SKM-1 (cell line): ENCODE measurements at regions not wholly inside any gene's neighbourhood (a gene's known extent, or its start where the extent isn't known, plus 50 kb on each side); places are given as distances from the start of the nearest gene placed in this dataset.
"Not testable (repeated sequence)": the region's sequence is repeated elsewhere in the genome, so short reads cannot be mapped to it uniquely, and the experiment has no call there.

Experiments
- DNase-seq: peaks from one replicate; lab custom pipeline; 2025; ENCODE audit not compliant: unreplicated experiment; lab: John Stamatoyannopoulos, UW

DNA sequence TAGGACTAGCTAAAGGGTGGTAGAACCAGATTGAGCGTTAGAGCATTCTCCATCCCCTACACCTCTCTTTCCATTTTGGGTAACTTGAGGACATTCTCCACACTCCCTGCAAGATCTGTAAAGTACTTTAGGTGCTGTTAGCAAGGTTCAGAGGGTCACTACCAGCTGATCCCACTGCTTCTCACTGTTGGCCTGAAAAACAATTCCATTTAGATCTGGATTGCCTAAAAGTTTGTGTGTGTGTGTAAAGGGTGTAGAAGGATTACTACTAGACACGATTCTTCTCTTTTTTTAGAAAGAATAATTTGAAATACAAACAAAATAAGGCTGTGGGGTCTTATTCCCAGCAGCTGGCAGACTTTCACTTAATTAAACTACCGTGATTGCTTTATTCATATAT lies 95.1 kb upstream of the TMEM178A start:
- no peak for DNase-seq

DNA sequence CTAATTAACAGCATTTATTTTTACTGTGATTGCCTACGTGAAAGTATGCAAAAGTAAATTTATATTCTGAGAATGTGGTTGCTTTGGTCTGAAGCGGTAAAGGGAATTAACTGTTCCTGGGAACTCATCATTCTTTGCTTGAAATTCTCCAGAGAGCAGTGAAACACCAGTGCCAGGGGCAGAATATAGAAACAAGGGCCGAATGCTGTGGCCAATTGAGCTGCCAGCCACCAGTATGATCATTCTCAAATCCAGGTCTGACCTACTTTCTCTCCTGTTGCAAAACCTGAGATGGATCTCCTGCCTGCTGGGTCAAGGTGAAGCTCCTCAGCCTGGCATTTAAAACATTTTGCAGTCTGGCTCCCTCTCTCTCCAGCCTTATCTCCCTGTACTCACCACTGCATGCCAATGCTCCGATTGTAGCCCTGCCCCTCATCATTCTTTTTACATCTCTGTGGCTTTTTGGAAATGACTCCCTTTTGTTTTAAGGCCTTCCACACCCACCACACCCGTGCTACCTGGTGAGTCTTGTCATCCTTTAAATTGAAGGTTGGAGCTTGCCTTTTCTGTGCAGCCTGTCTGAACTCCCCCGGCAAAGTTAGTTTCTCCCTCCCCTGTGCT lies 94.5 kb upstream of the TMEM178A start:
- no peak for DNase-seq

- no peak for DNase-seq
Observed at GRCh38 chr2:39573276-39573675, 92.4 kb upstream of the TMEM178A start.

DNA sequence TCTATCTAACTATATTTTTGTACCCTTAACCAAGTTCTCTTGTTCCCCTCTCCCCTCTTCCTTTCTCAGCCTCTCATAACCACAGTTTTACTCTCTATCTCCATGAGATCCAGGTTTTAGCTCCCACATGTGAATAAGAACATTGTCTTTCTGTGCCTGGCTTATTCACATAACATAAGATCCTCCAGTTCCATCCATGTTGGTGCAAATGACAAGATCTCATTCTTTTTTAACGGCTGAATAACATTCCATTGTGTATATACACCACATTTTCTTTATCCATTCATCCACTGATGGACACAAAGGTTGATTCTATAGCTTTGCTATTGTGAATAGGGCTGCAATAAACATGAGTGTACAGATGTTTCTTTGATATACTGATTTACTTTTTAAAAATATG lies 83.9 kb upstream of the TMEM178A start:
- DNase-seq = no peak

DNA sequence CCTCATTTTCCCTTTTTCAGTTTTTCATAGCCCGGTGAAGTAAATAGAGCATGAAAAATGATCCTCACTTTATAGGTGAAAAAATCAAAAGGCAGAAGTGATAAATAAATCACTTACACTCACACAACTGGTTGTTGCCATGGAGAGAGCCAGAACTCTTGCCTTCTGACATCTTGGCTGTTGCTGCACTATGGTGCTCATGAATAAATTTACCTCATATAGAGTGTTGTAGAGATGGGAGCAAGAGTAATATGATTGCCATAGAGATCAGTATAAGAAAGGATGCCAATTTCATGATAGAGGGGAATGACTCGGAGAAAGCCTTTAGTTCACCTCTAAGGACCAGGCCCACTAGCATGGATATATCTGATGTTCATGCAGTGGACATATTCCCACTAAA lies 82.5 kb upstream of the TMEM178A start:
- no peak for DNase-seq

DNA sequence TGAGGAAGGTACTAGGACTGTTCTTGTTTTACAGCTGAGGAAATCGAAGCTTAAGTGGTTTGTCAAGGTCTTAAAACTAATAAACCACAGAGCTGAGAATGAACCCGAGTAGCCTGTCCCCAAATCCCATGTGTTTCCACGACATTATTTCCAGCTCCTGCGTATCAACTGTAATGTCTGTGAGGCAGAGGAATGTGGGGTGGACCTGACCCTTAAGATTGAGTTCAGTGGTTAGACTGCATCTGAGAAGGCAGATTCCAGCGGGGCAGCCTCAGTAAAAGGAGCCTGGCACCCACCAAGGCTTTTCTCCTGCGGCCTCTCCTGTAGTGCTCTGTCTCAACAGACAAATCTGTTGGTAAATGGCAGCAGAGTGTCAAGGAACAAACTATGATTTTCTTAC lies 81.9 kb upstream of the TMEM178A start:
- no peak for DNase-seq

DNA sequence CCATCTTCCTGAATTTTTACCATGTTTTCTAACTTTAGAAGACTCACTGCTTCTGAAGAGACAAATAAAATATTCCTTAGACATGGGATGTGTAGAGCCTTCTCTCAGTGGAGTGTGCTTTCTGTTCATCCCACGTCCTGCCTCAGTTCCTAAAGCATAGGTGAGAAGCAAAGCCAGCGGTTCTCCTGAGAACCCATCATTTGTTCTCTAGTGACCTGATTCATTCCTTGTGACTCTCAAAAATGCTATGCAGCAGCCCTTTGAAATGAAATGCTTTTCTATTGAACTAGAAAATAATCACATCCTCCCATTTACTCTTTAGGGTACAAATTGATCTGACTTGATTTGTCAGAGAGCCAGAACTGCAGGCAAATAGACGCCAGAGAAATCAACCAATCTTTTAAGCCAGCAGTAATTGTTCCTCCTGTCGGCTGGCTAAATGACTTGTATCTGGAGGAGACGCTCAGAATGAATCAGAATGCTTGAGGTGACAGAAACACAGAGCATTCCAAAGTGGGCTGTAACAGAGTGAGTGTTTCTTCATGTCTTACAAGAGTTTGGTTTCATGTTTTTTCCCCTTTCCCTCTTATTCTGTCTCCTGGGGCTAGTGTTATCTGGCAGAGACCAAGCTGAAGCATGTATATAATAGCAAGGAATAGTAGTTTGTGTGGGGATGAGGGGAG lies 81.3 kb upstream of the TMEM178A start:
- no peak for DNase-seq

DNA sequence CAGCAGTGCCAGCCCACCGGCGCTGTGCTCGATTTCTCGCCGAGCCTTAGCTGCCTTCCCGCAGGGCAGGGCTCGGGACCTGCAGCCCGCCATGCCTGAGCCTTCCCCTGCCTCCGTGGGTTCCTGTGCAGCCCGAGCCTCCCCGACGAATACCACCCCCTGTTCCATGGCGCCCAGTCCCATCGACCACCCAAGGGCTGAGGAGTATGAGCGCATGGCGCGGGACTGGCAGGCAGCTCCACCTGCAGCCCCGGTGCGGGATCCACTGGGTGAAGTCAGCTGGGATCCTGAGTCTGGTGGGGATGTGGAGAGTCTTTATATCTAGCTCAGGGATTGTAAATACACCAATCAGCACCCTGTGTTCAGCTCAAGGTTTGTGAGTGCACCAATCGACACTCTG lies 80.2 kb upstream of the TMEM178A start:
- DNase-seq = not testable (repeated sequence)

DNA sequence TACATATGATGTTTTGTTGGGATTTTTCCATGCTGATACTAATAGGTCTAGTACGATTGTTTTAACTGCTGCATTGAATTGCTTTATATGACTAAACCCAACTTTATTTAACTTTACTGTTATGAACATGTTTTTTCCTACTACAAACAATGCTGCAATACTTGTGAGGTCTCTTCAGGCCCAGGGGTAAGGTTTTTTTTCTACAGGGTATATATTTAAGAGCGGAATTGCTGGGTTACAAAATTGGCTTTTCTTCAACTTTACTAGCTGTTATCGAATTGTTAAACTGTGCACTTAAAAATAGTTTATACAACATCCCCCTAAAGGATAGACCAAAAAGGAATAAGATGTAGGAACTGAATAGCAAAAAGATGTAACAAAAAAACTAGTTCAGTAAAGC lies 78.5 kb upstream of the TMEM178A start:
- no peak for DNase-seq

DNA sequence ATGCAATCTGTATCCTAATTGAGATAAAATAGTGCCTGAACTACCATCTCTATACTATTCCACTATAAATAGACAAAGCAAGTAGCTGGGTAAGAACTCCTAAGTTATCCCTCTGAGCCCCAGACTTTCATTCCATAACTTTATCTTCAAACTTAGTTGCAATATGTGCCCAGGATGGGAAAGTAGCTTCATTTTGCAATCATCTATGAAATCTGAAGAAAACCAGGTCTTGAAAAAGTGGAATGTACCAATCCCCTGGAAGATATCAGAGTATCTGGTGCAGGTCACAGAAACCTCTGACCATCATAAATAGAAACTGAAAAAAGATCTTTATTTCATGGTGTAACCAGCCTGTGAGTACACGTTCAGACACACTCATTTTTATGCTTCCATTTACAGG lies 78.1 kb upstream of the TMEM178A start:
- DNase-seq = no peak

DNA sequence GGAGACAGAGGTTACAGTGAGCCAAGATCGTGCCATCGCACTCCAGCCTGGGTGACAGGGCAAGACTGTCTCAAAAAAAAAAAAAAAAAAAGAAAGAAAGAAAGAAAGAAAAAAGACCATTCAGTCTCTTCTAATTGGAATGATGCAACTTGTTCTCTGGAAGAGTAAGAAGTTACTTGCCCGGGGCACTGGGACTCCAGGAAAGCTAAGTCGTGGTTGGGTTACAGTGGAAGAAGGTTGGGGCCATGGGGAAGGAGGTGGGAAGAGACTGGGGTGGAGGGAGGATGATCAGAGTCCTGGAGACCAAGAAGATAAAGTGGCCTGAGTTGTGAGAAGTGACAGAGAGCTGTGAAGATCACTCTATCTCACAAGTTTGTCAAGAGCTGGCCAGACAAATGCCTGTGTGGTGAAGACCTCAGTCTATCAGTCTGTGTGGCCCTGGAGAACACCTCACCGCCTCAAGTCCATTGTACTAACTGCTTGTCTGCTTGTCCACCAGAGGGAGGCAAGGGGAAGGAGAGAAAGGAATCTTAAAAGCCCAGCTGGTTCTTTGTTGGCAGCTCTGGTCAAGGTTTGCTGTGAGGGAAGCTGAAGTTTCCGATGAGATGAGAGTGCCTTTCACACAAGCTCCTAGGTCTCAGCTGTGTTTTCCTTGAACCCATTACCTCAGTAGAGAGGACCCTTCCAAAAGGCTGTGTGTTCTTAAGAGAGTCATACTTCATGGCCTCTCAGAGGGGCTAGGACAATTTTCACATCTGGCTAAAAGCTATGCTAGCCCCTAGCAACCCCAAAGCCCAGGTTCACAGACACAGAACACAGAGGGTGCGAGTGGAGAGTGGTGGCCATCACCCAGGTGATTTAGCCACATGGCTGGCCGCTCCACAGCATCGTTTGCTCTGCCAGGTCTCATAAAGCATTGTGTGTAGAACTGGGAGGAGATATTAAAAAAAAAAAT lies 72.0 kb upstream of the TMEM178A start:
- DNase-seq = peak; percentile 41

GRCh38 chr2:39595116-39595515 lies 70.6 kb upstream of the TMEM178A start:
- DNase-seq = no peak

DNA sequence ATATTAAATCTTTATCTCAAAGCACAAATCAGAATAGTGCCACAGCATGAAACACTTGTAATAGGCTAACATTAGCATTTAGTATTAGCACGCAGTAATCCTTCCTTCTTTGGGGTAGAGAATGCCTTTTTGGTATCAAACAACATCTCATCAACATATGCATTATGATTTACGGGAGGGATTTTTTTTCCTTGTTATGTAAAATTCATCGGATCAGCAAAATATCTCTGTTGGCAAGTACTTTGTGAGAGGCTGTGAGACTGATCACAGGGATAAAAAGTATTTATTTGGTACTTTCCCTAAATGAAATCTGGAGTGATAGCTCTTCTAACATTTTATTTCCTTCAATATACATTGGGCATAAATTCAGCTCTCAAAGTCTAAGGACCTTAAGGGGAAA lies 68.4 kb upstream of the TMEM178A start:
- DNase-seq = no peak

DNA sequence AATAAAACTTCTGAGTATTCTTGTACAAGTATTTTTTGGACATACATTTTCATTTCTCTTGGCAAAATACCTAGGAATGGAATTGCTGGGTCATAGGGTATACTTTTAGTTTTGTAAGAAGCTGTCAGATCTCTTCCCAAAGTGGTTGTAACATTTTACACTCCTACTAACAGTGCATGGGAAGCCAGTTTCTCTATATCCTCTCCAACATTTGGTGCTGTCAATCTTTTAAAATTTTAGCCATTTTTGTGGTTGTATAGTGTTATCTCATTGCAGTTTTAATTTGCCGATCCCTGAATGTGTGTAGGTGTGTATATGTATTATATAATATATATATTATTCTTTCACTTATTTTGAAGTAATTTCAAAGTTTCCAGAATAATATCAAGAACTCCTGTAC lies 63.1 kb upstream of the TMEM178A start:
- no peak for DNase-seq

- no peak for DNase-seq
Observed at GRCh38 chr2:39603436-39603835, 62.3 kb upstream of the TMEM178A start.

GRCh38 chr2:39604866-39605265 lies 60.9 kb upstream of the TMEM178A start:
- no peak for DNase-seq

DNA sequence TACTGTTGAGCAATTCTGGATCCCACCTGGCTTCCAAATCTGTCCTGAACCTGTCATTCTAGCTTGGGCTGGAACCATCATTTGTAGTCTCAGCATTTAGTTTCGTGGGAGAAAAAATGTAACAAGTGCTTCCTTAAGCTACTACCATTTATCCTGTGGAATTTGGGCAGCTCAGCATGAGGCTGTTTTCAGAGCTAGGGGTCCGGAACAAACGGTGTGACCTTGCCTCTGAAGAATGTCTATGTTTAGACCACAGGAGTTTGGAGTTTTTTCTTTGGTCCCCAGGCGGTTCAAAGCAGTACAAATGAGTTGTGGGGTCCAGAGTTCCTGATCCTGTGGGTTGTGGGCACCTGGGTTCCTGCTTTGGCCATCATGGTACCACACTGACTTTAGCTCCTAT lies 59.1 kb upstream of the TMEM178A start:
- no peak for DNase-seq

DNA sequence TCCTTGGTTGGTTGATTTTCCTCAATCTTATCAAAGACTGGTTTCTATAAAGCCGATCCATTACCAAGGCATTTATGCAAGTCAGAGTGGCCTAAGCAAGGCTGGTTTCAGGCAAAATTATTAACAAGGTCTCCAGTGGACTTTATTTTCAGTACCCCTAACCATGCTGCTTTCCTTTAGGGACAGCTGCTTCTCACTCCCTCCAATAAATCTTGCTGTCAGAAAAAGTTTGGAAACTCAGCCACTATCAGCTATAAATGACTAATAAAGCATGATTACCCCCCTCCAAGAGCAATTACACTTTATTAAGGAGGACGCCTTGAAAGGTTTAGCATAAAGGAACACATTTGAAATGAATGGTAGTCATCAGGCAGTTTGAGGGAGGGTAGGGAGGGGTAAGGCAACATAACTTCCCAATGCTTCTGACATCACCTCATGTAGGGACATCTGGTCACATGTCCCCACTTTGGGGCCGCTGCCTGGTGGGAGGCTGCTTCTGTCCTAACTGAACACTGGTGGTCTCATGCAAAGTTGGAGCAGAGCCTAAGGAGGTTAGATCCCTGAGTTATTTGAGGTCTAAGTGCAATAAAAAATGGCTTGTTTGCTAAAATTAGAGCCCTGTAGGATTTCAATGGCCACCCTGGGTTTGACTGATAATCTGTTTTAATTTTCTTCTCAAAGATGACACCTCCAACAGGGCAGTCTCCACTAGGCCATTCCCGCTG lies 58.0 kb upstream of the TMEM178A start:
- DNase-seq = no peak

DNA sequence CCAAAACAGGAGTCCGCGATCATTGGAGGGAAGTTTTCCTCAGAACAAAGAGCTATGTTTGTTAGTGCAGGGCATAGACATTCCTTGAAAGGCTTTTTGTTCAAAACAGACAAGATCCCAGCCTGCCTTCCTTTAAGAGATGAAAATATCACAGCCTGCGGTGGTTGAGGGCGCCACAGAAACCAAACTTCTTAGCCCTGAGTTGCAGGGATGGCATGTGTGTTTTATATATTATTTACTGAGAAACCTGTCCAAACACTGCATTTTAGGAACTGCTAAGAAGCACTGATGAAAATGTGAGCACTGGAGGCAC lies 57.5 kb upstream of the TMEM178A start:
- DNase-seq = no peak

DNA sequence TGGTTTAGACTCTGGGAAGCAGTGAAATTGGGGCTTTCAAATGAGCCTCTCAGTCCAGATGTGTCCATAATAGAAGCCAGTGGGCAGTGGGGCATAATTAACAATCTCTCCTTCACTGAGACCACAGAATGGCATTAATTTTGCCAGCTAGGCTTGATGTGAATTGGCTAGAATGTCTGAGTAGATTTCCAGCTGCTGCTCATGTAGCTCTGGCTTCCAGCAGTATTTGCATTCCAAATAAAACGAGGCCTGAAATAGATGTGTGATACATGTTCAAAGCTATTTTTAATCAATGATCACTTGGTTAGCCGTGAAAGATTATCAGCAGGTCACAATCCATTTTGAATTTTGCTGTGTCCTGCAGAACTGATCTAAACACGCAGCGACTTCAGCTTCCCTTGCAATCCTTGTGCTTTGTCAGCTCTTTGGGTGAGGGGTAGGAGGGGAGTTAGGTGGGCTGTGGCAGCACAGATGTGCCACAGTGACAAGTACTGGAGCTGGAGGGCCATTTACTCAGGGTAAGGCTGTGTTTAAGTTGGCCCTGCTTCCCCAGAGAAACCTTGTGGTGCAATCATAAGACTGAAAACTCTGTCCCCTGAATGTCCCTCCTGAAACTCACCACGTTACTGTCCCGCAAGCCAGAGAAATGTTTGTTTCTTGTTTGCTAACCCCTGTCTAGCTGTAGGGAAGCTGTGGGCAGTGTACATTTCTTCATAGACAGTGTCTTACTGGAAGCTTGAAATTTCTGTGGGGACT lies 56.9 kb upstream of the TMEM178A start:
- no peak for DNase-seq

DNA sequence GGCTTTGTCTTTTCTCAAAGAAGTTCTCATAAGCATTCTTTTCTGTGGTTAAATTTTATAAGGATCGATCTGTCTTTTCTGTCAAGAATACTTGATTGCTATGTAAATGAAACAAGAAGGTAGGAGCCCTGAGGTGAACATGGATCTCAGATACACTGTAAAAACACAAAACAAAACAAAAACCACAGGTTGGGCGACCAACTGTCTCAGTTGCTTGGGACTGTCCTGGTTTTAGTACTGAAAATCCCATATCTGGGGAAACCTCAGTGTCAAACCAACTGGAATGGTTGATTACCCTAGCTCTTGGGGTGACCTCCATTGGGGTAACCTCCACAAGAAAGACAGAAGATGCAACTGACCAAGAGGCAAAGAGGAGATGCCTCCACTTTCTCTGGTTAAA lies 55.8 kb upstream of the TMEM178A start:
- DNase-seq = no peak
